OCI-LY3 (cell line): ENCODE measurements at regions not wholly inside any gene's neighbourhood (a gene's known extent, or its start where the extent isn't known, plus 50 kb on each side); places are given as distances from the start of the nearest gene placed in this dataset.

Source experiments
- EZH2phosphoT487 ChIP-seq: fragments of 200-600 bp; shearing (Covaris generic); IDR thresholded peaks from 2 replicates; pipeline ENCODE4 v1.6.1; 2018; ENCODE audit warnings: antibody characterized with exemption, mixed run types, low read depth
- TF ChIP-seq, protein P1 (sequence below): fragments of 200-600, 300-600 bp; sonication (generic); IDR thresholded peaks from 2 replicates; pipeline ENCODE4 v1.5.1; 2014; ENCODE audit warnings: antibody characterized with exemption, low read length, low read depth

DNA sequence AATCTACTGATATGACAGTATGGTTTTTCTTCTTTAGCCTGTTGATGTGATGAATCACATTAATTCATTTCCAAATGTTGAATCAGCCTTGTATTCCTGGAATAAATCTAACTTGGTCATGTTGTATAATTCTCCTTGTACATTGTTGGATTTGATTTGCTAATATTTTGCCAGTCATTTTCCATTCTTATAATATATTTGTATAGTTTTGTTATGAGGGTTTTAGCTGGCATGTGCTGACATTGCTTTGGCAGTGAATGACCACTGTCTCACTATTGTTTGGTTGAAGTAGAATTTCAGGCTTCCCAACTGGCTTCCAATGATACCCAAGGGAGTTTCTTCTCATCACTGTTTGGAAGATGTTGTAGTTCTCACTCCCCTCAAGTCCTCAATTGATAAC is 983.0 kb upstream of the PTPRD start:
- TF ChIP-seq, protein P1, sequence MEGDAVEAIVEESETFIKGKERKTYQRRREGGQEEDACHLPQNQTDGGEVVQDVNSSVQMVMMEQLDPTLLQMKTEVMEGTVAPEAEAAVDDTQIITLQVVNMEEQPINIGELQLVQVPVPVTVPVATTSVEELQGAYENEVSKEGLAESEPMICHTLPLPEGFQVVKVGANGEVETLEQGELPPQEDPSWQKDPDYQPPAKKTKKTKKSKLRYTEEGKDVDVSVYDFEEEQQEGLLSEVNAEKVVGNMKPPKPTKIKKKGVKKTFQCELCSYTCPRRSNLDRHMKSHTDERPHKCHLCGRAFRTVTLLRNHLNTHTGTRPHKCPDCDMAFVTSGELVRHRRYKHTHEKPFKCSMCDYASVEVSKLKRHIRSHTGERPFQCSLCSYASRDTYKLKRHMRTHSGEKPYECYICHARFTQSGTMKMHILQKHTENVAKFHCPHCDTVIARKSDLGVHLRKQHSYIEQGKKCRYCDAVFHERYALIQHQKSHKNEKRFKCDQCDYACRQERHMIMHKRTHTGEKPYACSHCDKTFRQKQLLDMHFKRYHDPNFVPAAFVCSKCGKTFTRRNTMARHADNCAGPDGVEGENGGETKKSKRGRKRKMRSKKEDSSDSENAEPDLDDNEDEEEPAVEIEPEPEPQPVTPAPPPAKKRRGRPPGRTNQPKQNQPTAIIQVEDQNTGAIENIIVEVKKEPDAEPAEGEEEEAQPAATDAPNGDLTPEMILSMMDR = no peak
- no peak for TF ChIP-seq EZH2phosphoT487
